Stomach (tissue), 8 donors: ENCODE measurements at regions not wholly inside any gene's neighbourhood (a gene's known extent, or its start where the extent isn't known, plus 50 kb on each side); places are given as distances from the start of the nearest gene placed in this dataset.

Experiments used
- DNase-seq, 2 donors: peaks; one replicate each; pipeline versions ENCODE4 v3.0.0 to v3.0.0-alpha.2; 2013 to 2019
- H3K27ac ChIP-seq, 5 donors: fragments of 200-600 bp in 4 of 5; sonication (generic) in 4 of 5; one replicate each; pipeline ENCODE4 v1.5.1; 2013 to 2019; ENCODE audit warnings: mild to moderate bottlenecking in 1 of 5, moderate library complexity in 1 of 5
- H3K27me3 ChIP-seq, 3 donors: fragments of 200-600 bp; sonication (generic); one replicate each; pipeline ENCODE4 v1.5.1; 2017 to 2019; ENCODE audit warnings: mixed run types in 1 of 3
- H3K36me3 ChIP-seq, 4 donors: fragments of 200-600 bp; sonication (generic); 1 replicate in 3 of 4; 2 replicates in 1 of 4; pipeline ENCODE4 v1.5.1; 2016 to 2019
- H3K4me1 ChIP-seq, 4 donors: fragments of 200-600 bp; sonication (generic); one replicate each; pipeline ENCODE4 v1.5.1; 2016 to 2019
- H3K4me3 ChIP-seq, 4 donors: fragments of 200-600 bp; sonication (generic) in 3 of 4; one replicate each; pipeline ENCODE4 v1.5.1; 2016 to 2019; ENCODE audit warnings: mild to moderate bottlenecking in 1 of 4
- H3K9me3 ChIP-seq, 4 donors: fragments of 200-600 bp; sonication (generic); one replicate each; pipeline ENCODE4 v1.5.1; 2016 to 2019
- EP300 ChIP-seq: sonication (generic); formaldehyde crosslinking; IDR thresholded peaks from one replicate; pipeline ENCODE4 v1.6.1; 2017; ENCODE audit warnings: antibody characterized with exemption
- POLR2A ChIP-seq, 4 donors: fragments of 450-650 bp; IDR thresholded peaks; one replicate each; pipeline ENCODE4 v1.6.1; 2016; ENCODE audit warnings: antibody characterized with exemption in 4 of 4, control low read depth in 2 of 4, mild to moderate bottlenecking in 1 of 4, moderate library complexity in 1 of 4
- POLR2AphosphoS5 ChIP-seq, 3 donors: sonication (generic); formaldehyde crosslinking; IDR thresholded peaks; one replicate each; pipeline ENCODE4 v1.6.1; 2016; ENCODE audit warnings: antibody characterized with exemption in 3 of 3
- WGBS, 5 donors: extraction: QIAGEN DNeasy Blood & Tissue Kit in 3 of 5; methylation state at CpG; one replicate each; pipeline versions ENCODE4 v1.1.5 to v1.1.7; 2013 to 2018; 5-methylcytosine and 5-hydroxymethylcytosine counted together
- intact Hi-C: fragments of 100-400 bp; cut with DNase I; formaldehyde crosslinking; loops from one replicate; pipeline ENCODE4 v1.15.1; 2023; ENCODE audit warnings: low total_unique reads
- TF ChIP-seq, protein P1 (sequence below), 7 experiments: fragments of 450-650 bp in 4 of 7; fragments of 200-600 bp in 3 of 7; sonication (generic) in 3 of 7; IDR thresholded peaks; one replicate each; pipeline ENCODE4 v1.5.1; 2016 to 2019; ENCODE audit warnings: antibody characterized with exemption in 7 of 7, control low read depth in 2 of 7, mild to moderate bottlenecking in 1 of 7
- donor health status: healthy with polysubstance abuse.
- donor health status: Bipolar disorder and iron deficiency.
- donor health status: healthy.

- peak; percentile 36 to 70 for DNase-seq
- H3K4me1 ChIP-seq, result peaks cover 0 to 16% (median 11%) of the 10 kb centered on the region in 4 donors
- TF ChIP-seq, protein P1, sequence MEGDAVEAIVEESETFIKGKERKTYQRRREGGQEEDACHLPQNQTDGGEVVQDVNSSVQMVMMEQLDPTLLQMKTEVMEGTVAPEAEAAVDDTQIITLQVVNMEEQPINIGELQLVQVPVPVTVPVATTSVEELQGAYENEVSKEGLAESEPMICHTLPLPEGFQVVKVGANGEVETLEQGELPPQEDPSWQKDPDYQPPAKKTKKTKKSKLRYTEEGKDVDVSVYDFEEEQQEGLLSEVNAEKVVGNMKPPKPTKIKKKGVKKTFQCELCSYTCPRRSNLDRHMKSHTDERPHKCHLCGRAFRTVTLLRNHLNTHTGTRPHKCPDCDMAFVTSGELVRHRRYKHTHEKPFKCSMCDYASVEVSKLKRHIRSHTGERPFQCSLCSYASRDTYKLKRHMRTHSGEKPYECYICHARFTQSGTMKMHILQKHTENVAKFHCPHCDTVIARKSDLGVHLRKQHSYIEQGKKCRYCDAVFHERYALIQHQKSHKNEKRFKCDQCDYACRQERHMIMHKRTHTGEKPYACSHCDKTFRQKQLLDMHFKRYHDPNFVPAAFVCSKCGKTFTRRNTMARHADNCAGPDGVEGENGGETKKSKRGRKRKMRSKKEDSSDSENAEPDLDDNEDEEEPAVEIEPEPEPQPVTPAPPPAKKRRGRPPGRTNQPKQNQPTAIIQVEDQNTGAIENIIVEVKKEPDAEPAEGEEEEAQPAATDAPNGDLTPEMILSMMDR (IDR thresholded peaks at IDR 0.05), result peak in 1 of 7 experiments; percentile 5
- TF ChIP-seq POLR2AphosphoS5 (IDR thresholded peaks at IDR 0.05), result no peak
These were observed 127.6 kb downstream of the SOX2 start for GRCh38 chr3:181839039-181839915.

GRCh38 chr3:181839916-181840297 is 128.2 kb downstream of the SOX2 start:
- Histone ChIP-seq H3K27ac (peak overlapping the region in 4 of 5 donors; percentile 10 to 79 (median 58)), H3K36me3 (no peaks in the 10 kb centered on the region), H3K9me3 (no peaks in the 10 kb centered on the region), H3K27me3 (no peaks in the 10 kb centered on the region), H3K4me1 (peaks cover 0 to 21% (median 11%) of the 10 kb centered on the region in 4 donors), H3K4me3 (peak overlapping the region in 3 of 4 donors; percentile 11 to 30 (median 25))
- intact Hi-C loops, result no loop called here
- TF ChIP-seq EP300, result no peak
- TF ChIP-seq POLR2A (IDR thresholded peaks at IDR 0.05), result no peak
- TF ChIP-seq POLR2AphosphoS5 (IDR thresholded peaks at IDR 0.05), result no peak
- TF ChIP-seq, protein P1 (IDR thresholded peaks at IDR 0.05), result no peak
- 42 to 59% (median 48%) methylated on average over 3 of the region's 3 CpGs for WGBS, 5 donors
- DNase-seq, result no peak

More at GRCh38 chr3:181839039-181839915, 127.6 kb downstream of the SOX2 start:
- Histone ChIP-seq H3K4me3 (peak overlapping the region in 3 of 4 donors; percentile 11 to 30 (median 25)), H3K36me3 (no peaks in the 10 kb centered on the region), H3K27me3 (no peaks in the 10 kb centered on the region), H3K27ac (peak overlapping the region; percentile 10 to 79 (median 63)), H3K9me3 (no peaks in the 10 kb centered on the region)
- 15 to 46% (median 24%) methylated on average over 17 of the region's 17 CpGs for WGBS, 5 donors
- intact Hi-C loops, result no loop called here

DNA sequence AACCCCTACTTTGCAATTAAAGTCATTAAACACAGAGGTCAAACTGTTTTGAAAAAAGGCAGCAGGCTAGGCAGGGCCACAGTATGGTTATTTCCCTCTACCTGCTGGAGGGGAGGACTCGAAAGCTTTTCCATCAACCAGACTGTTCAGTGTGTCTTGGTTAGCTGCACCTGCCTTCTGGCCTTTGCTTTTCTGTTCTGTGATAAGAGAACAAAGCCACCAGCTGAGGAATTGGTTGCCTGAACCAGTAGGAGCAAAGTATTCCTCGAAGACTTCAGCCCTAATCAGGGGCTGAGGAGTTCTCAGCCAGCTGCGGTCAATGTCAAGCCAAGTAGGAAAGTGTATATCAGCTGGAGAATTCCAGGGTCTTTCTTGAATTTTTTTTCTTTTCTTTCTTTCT is 132.5 kb downstream of the SOX2 start:
- 29 to 57% (median 44%) methylated on average over 3 of the region's 3 CpGs for WGBS, 5 donors
- H3K4me1 ChIP-seq, result peaks cover 0 to 20% (median 4%) of the 10 kb centered on the region in 4 donors
- H3K27me3 ChIP-seq, result no peaks in the 10 kb centered on the region
- no peaks in the 10 kb centered on the region for H3K9me3 ChIP-seq
- no peaks in the 10 kb centered on the region for H3K36me3 ChIP-seq
- H3K4me3 ChIP-seq, result no peak overlapping the region
- H3K27ac ChIP-seq, result peak overlapping the region in 1 of 5 donors; percentile 42
- TF ChIP-seq POLR2A (IDR thresholded peaks at IDR 0.05), result no peak
- TF ChIP-seq, protein P1 (IDR thresholded peaks at IDR 0.05), result no peak
- no peak for TF ChIP-seq EP300
- TF ChIP-seq POLR2AphosphoS5 (IDR thresholded peaks at IDR 0.05), result peak in 1 of 3 donors; percentile 52
- intact Hi-C loops, result no loop called here
- peak; percentile 51 to 59 for DNase-seq

DNA sequence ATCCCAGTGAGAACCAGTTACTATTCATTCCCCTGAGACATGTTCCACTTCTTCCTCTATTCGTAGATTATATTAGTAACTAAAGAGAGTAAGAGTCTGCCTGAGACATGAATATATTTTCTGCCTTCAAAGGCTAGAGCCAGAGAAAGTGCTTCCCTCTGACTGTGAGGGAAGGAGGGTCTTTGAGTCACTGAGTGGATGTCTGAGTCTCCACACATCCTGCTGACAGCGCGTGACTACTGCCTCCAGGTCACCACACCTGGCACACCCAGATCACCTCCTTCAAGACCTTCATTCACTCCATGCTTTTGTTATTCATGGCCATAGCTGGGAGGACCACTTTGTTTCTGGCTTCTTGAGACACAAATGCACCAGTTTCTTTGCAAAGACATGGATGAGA is 135.6 kb downstream of the SOX2 start:
- H3K9me3 ChIP-seq, result no peaks in the 10 kb centered on the region
- WGBS, 5 donors, result 85 to 97% (median 94%) methylated on average over 3 of the region's 3 CpGs
- peaks cover 0 to 15% (median 9%) of the 10 kb centered on the region in 4 donors for H3K4me1 ChIP-seq
- no peaks in the 10 kb centered on the region for H3K27me3 ChIP-seq
- H3K36me3 ChIP-seq, result no peaks in the 10 kb centered on the region
- DNase-seq, result no peak
- intact Hi-C loops, result no loop called here
- no peak overlapping the region for H3K4me3 ChIP-seq
- no peak overlapping the region for H3K27ac ChIP-seq
- no peak for TF ChIP-seq EP300
- no peak for TF ChIP-seq POLR2AphosphoS5 (IDR thresholded peaks at IDR 0.05)
- TF ChIP-seq POLR2A (IDR thresholded peaks at IDR 0.05), result no peak
- TF ChIP-seq, protein P1 (IDR thresholded peaks at IDR 0.05), result no peak
